SK-N-SH treated with all-trans-retinoic acid at 6 μM for 48 hours (cell line): ENCODE measurements at regions not wholly inside any gene's neighbourhood (a gene's known extent, or its start where the extent isn't known, plus 50 kb on each side); places are given as distances from the start of the nearest gene placed in this dataset.

Source experiments
- BACH2 ChIP-seq: fragments of 250-450 bp; sonication (Bioruptor Pico); IDR thresholded peaks from 2 replicates; pipeline ENCODE4 v1.9.0; 2021; ENCODE audit warnings: mild to moderate bottlenecking, borderline replicate concordance
- CSDC2 ChIP-seq: fragments of 250-450 bp; sonication (Bioruptor Pico); IDR thresholded peaks from 2 replicates; pipeline ENCODE4 v1.5.0; 2020; ENCODE audit warnings: mild to moderate bottlenecking, moderate library complexity
- ISL1 ChIP-seq: fragments of 250-450 bp; sonication (Bioruptor Pico); IDR thresholded peaks from 2 replicates; pipeline ENCODE4 v2.1.2; 2022; ENCODE audit warnings: mild to moderate bottlenecking, moderate library complexity
- OSR1 ChIP-seq: fragments of 250-450 bp; sonication (Bioruptor Pico); IDR thresholded peaks from 2 replicates; pipeline ENCODE4 v1.8.0; 2022; ENCODE audit warnings: moderate library complexity, mild to moderate bottlenecking, inconsistent platforms
- POU6F1 ChIP-seq: fragments of 250-450 bp; sonication (Bioruptor Pico); IDR thresholded peaks from 2 replicates; pipeline ENCODE4 v1.8.0; 2021; ENCODE audit warnings: low read depth, mild to moderate bottlenecking, moderate library complexity, borderline replicate concordance
- RARB ChIP-seq: fragments of 250-450 bp; sonication (Bioruptor Pico); IDR thresholded peaks from 2 replicates; pipeline ENCODE4 v1.8.0; 2021; ENCODE audit warnings: mild to moderate bottlenecking, moderate library complexity
- SNAI2 ChIP-seq: fragments of 250-450 bp; sonication (Bioruptor Pico); IDR thresholded peaks from 2 replicates; pipeline ENCODE4 v1.5.0; 2020; ENCODE audit warnings: mild to moderate bottlenecking, moderate library complexity
- TCF4 ChIP-seq: fragments of 250-450 bp; sonication (Bioruptor Pico); IDR thresholded peaks from 2 replicates; pipeline ENCODE4 v1.8.0; 2021; ENCODE audit warnings: mild to moderate bottlenecking, moderate library complexity, borderline replicate concordance
- ZC3H10 ChIP-seq: fragments of 250-450 bp; sonication (Bioruptor Pico); IDR thresholded peaks from 2 replicates; pipeline ENCODE4 v1.5.1; 2021; ENCODE audit warnings: mild to moderate bottlenecking, moderate library complexity
- ZFP3 ChIP-seq: fragments of 250-450 bp; sonication (Bioruptor Pico); IDR thresholded peaks from 2 replicates; pipeline ENCODE4 v1.5.0; 2020; ENCODE audit warnings: mild to moderate bottlenecking, moderate library complexity
- TF ChIP-seq, protein P1 (sequence below): fragments of 250-450 bp; sonication (Bioruptor Pico); IDR thresholded peaks from 2 replicates; pipeline ENCODE4 v1.8.0; 2020; ENCODE audit warnings: mild to moderate bottlenecking, moderate library complexity, borderline replicate concordance

DNA sequence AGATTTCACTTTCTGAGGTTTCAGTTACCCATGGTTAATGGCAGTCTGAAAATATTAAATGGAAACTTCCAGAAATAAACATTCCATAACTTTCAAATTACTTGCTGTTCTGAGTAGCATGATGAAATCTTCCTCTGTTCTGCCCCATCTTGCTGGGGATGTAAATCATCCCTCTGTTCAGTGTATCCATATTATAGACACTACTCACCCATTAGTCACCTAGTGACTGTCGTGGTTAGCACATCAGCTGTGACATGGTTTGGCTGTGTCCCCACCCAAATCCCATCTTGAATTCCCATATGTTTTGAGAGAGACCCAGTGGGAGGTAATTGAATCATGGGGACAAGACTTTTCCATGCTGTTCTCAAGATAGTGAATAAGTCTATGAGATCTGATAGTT lies 125.5 kb upstream of the GIMD1 start:
- TF ChIP-seq BACH2 = no peak
- TF ChIP-seq POU6F1 (CRISPR knock-in tag) = no peak
- TF ChIP-seq OSR1 = no peak
- TF ChIP-seq ISL1 (CRISPR knock-in tag) = no peak
- no peak for TF ChIP-seq RARB (CRISPR knock-in tag)
- no peak for TF ChIP-seq TCF4 (CRISPR knock-in tag)
- TF ChIP-seq, protein P1, sequence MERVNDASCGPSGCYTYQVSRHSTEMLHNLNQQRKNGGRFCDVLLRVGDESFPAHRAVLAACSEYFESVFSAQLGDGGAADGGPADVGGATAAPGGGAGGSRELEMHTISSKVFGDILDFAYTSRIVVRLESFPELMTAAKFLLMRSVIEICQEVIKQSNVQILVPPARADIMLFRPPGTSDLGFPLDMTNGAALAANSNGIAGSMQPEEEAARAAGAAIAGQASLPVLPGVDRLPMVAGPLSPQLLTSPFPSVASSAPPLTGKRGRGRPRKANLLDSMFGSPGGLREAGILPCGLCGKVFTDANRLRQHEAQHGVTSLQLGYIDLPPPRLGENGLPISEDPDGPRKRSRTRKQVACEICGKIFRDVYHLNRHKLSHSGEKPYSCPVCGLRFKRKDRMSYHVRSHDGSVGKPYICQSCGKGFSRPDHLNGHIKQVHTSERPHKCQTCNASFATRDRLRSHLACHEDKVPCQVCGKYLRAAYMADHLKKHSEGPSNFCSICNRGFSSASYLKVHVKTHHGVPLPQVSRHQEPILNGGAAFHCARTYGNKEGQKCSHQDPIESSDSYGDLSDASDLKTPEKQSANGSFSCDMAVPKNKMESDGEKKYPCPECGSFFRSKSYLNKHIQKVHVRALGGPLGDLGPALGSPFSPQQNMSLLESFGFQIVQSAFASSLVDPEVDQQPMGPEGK = no peak
- TF ChIP-seq ZFP3 (CRISPR knock-in tag) = no peak
- TF ChIP-seq ZC3H10 (CRISPR knock-in tag) = no peak
- no peak for TF ChIP-seq CSDC2 (CRISPR knock-in tag)
- no peak for TF ChIP-seq SNAI2 (CRISPR knock-in tag)
